ENCODE measurements at regions not wholly inside any gene's neighbourhood (a gene's known extent, or its start where the extent isn't known, plus 50 kb on each side); places are given as distances from the start of the nearest gene placed in this dataset.

DNA sequence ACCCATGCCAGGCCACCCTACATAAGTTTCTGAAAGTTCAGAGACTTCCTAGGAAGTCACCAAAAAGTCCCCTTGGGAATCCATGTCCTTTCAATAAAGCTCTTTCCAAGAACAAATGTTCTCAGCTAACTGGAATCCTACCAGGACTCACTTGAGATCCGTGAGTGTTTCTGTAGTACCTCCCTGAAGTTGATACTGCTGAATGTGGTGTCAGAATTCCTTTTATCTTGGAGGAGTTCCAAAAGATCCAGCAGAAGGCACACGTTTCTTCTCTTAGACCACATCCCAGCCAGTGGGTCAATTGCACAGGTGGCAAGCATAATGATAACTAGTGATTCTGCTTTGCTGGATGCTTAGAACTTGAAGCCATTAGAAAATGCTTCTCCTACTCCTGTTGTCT lies 689.7 kb upstream of the IGFBP3 start:
- no peaks in the 10 kb centered on the region for H3K36me3 ChIP-seq (replicated peaks in 1 of 2)
- 43 to 63% (median 59%) methylated on average over 1 to 2 of the region's 2 CpGs for WGBS, 4 donors
- no peaks in the 10 kb centered on the region for H3K9me3 ChIP-seq (replicated peaks in 1 of 3)
- no peaks in the 10 kb centered on the region for H3K4me1 ChIP-seq (replicated peaks in 1 of 2)
- TF ChIP-seq, protein P1, sequence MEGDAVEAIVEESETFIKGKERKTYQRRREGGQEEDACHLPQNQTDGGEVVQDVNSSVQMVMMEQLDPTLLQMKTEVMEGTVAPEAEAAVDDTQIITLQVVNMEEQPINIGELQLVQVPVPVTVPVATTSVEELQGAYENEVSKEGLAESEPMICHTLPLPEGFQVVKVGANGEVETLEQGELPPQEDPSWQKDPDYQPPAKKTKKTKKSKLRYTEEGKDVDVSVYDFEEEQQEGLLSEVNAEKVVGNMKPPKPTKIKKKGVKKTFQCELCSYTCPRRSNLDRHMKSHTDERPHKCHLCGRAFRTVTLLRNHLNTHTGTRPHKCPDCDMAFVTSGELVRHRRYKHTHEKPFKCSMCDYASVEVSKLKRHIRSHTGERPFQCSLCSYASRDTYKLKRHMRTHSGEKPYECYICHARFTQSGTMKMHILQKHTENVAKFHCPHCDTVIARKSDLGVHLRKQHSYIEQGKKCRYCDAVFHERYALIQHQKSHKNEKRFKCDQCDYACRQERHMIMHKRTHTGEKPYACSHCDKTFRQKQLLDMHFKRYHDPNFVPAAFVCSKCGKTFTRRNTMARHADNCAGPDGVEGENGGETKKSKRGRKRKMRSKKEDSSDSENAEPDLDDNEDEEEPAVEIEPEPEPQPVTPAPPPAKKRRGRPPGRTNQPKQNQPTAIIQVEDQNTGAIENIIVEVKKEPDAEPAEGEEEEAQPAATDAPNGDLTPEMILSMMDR (IDR thresholded peaks at IDR 0.05), result no peak
- TF ChIP-seq POLR2A (IDR thresholded peaks at IDR 0.05), result no peak
- no peak overlapping the region for H3K27ac ChIP-seq
- no peak overlapping the region for H3K4me3 ChIP-seq
- no peaks in the 10 kb centered on the region for H3K27me3 ChIP-seq
- intact Hi-C loops (cut with DNase I), result no loop called here
- no peak for DNase-seq

DNA sequence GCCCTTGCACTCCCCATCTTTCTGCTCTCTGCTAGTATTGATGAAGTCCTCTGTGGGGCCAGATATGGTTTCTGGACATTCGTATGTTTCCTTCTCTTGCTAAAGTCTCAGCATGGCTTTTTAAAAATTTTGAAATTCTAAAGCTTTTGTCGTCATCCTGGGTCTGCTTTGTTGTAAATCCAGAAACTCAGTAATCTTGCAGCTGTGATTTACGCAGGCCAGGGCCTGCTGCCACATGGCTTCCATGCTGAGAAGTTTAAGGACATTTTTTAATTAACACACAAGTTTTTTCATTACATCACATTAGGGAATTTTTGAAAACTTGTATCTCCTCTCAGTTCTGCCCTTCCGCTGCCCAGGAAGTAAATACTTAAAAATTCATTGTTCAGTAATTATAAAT lies 686.1 kb upstream of the IGFBP3 start:
- TF ChIP-seq, protein P1 (IDR thresholded peaks at IDR 0.05), result no peak
- no peak for TF ChIP-seq POLR2A (IDR thresholded peaks at IDR 0.05)
- no peaks in the 10 kb centered on the region for H3K9me3 ChIP-seq (replicated peaks in 1 of 3)
- H3K4me1 ChIP-seq (replicated peaks in 1 of 2), result peaks cover 0 to 6% of the 10 kb centered on the region in 2 donors
- no peaks in the 10 kb centered on the region for H3K36me3 ChIP-seq (replicated peaks in 1 of 2)
- no peak overlapping the region for H3K4me3 ChIP-seq
- no peak for DNase-seq
- intact Hi-C loops (cut with DNase I), result no loop called here
- no peak overlapping the region for H3K27ac ChIP-seq
- 85 to 86% (median 86%) methylated on average over 4 of the region's 4 CpGs for WGBS, 4 donors
- no peaks in the 10 kb centered on the region for H3K27me3 ChIP-seq

DNA sequence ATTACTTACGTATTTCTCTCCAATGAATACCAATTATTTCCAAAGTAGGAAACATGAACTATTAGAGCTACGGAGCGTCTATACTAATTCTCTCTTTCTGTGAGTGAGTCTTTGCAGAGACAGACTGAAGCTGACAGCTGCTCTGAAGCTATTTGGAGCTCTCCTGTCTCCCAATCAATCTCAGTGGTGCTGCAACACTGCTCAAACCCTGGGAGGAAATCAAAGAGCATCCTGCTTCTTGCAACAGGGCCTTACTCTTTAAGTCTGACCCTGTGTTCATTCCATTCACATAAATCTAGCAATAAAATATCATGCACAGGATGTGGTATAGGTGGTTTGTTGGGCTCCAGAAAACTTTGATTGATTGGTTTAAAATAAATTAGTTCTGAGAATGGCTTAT lies 685.7 kb upstream of the IGFBP3 start:
- WGBS, 4 donors, result 89 to 98% (median 94%) methylated on average over 3 of the region's 3 CpGs
- Histone ChIP-seq H3K27me3 (no peaks in the 10 kb centered on the region), H3K27ac (no peak overlapping the region), H3K36me3 (replicated peaks in 1 of 2) (no peaks in the 10 kb centered on the region), H3K4me3 (no peak overlapping the region), H3K9me3 (replicated peaks in 1 of 3) (no peaks in the 10 kb centered on the region), H3K4me1 (replicated peaks in 1 of 2) (peaks cover 0 to 6% of the 10 kb centered on the region in 2 donors)
- no peak for DNase-seq
- TF ChIP-seq, protein P1 (IDR thresholded peaks at IDR 0.05), result no peak
- TF ChIP-seq POLR2A (IDR thresholded peaks at IDR 0.05), result no peak
- intact Hi-C loops (cut with DNase I), result no loop called here

DNA sequence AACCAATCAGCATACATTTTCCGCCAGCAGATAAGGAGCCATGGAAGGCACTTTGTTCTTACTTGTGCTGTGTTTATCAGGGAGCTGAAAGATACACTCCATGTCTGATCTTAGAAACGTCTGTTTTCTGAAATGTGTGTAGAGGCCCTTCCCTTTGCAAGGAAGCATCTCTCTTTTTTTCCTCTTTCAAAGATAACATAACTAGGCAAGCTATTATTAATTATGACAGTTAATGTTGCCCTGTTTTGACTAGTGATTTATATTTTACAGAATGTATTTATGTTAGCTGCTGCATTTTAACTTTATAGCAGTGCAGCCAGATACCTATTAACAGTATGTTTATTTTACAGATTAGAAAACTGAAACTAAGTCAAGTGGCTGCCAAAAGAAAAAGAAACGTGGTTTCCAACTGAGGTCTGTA lies 683.2 kb upstream of the IGFBP3 start:
- intact Hi-C loops (cut with DNase I), result no loop called here
- peak overlapping the region in 2 of 5 donors; percentile 63 to 79 for H3K27ac ChIP-seq

More for the DNA sequence above, 683.2 kb upstream of the IGFBP3 start:
- Histone ChIP-seq H3K36me3 (replicated peaks in 1 of 2) (no peaks in the 10 kb centered on the region), H3K4me1 (replicated peaks in 1 of 2) (peaks cover 0 to 6% of the 10 kb centered on the region in 2 donors), H3K27me3 (no peaks in the 10 kb centered on the region), H3K4me3 (no peak overlapping the region), H3K9me3 (replicated peaks in 1 of 3) (no peaks in the 10 kb centered on the region)
- DNase-seq, result no peak
- 40 to 50% (median 44%) methylated on average over 3 of the region's 3 CpGs for WGBS, 4 donors
- TF ChIP-seq, protein P1 (IDR thresholded peaks at IDR 0.05), result no peak
- no peak for TF ChIP-seq POLR2A (IDR thresholded peaks at IDR 0.05)

All from adrenal gland (tissue), 9 donors.